GM12891 (cell line): ENCODE measurements at regions not wholly inside any gene's neighbourhood (a gene's known extent, or its start where the extent isn't known, plus 50 kb on each side); places are given as distances from the start of the nearest gene placed in this dataset.

ENCODE experiments used
- POLR2A ChIP-seq: IDR thresholded peaks from 2 replicates; pipeline ENCODE4 v1.6.1; 2011; ENCODE audit warnings: low read depth, low read length, control low read depth
- POLR2AphosphoS5 ChIP-seq: IDR thresholded peaks from 2 replicates; pipeline ENCODE4 v1.6.1; 2011; ENCODE audit warnings: low read depth, low read length, control low read depth
- SPI1 ChIP-seq: IDR thresholded peaks from 2 replicates; pipeline ENCODE4 v1.6.1; 2011; ENCODE audit warnings: low read depth, low read length, control low read depth

DNA sequence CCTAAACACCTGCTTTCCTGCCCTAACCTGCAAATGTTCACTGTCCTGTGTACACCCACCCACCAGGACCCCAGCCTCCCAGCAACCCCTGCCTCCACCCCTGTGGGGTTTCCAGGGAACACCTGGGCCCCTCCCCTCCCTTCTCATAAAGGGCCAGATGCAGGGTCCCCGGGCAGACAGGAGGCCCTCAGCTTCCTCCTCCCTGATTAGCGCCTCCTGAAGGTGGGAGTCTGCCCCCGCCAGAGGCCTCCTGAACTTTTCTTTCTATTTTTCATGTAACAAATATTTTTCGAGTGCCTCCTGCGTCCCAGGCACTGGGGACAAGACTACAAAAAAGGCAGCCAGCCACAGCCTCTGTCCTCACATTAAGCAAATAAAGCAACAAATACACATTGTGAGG is 135.4 kb upstream of the LINGO1 start:
- no peak for TF ChIP-seq POLR2A
- no peak for TF ChIP-seq POLR2AphosphoS5
- TF ChIP-seq SPI1 = no peak
